SK-MEL-5 (cell line): ENCODE measurements at regions not wholly inside any gene's neighbourhood (a gene's known extent, or its start where the extent isn't known, plus 50 kb on each side); places are given as distances from the start of the nearest gene placed in this dataset.

Experiments
- DNase-seq: peaks from one replicate; pipeline ENCODE4 v3.0.0-alpha.2; 2016; ENCODE audit warnings: low read depth, low spot score
- in situ Hi-C: cut with HindIII; loops from 2 replicates; pipeline ENCODE4 v1.10.0; 2016; ENCODE audit warnings: low sequenced_read_pairs, high pct_unique_total_duplicates, low pct_unique_long_range_greater_than_20kb

DNA sequence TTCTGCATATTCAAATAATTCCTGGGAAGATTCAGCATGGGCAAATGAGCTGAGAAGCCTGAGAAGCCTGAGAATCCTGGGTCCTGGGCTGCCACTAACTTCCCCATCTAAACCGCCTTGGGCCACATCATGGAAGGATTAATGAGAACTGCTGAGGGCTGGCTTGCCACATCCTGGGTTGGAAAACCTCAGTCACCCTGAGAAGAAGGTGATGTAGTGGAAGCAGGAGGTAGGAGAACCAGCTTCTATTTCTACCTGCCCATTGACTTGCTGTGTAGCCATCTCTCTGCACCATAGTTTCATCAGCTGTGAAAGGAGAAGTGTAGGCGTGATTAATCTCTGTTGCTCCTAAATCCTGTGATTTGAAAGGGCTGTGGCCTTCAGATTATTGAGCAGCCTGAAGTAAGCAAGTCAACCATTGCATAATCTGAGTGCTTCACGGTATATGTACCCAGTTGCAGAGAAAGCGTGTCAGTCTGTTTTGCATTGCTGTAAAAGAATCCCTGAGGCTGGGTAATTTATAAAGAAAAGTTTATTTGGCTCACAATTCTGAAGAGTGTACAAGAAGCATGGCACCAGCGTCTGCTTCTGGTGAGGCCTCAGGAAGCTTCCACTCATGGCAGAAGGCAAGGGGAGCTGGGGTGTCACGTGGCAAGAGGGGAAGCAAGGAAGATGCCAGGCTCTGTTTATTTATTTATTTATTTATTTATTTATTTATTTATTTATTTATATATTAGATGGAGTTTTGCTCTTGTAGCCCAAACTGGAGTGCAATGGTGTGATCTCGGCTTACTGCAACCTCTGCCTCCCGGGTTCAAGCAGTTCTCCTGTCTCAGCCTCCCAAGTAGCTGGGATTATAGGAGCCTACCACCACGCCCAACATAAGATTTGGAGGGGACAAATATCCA is 140.9 kb upstream of the ATP6AP2 start:
- in situ Hi-C loops, result no loop called here
- DNase-seq, result no peak

DNA sequence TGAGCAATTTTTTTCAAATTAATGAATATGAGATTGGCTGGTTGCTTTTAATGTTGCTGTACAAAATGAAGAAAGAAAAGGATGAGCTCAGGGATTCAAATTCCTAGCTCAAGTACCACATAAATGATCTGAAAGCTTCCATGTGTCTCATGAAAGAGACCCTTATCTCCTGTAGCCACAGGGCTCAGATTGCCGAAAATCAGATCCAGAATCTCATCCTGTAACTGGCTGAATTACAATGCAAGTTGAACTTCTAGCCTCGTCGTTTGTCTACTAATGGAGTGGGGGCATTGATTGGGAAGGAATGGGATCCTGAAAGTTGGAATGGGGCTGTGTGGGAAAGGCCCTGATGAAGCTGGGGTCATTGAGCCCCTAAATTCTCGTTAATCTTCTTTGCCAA is 143.4 kb upstream of the ATP6AP2 start:
- in situ Hi-C loops, result no loop called here
- no peak for DNase-seq

GRCh38 chrX:40434947-40435346 is 145.8 kb upstream of the ATP6AP2 start:
- in situ Hi-C loops, result no loop called here
- no peak for DNase-seq

DNA sequence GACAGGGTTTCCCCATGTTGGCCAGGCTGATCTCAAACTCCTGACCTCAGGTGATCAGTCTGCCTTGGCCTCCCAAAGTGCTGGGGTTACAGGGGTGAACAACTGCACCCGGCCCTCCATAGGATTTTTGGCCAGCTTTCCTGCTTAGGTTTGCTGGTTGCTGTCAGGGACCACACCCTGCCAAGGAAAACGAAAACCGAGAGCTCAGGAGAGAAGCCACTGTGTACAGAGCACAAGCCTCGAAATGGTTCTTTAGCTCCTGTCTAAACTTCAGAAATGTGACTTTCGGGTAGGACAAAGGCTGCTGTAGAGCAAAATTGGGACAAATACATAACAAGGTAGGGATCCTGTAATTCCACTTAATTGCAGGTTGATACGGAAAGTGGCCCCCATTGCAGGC is 146.3 kb upstream of the ATP6AP2 start:
- in situ Hi-C loops, result no loop called here
- no peak for DNase-seq

DNA sequence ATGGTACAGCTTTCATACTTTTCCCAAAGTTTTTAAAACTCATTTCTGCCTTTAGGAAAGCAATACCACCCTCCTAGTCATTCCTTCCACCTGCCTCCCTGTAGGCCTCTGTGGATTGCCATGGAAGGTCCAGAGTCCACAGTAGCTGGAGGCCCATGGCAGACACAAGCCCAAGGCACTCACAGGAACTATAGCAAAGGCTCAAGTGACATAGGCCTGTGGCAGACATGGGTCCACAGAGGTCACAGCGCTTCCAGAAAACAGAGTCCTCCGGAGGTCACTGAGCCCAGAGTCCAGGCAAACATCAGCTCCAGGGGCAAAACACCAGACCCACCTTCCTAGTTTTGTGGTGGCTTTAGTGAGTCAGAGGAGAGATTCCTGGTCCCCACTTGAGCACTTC is 147.6 kb upstream of the ATP6AP2 start:
- in situ Hi-C loops, result no loop called here

GRCh38 chrX:40424259-40424658 is 156.5 kb upstream of the ATP6AP2 start:
- no peak for DNase-seq
- in situ Hi-C loops, result no loop called here

More for the DNA sequence above, 147.6 kb upstream of the ATP6AP2 start:
- DNase-seq, result no peak

- no peak for DNase-seq
- in situ Hi-C loops, result no loop called here
These were observed 157.5 kb upstream of the ATP6AP2 start for GRCh38 chrX:40423299-40423698.

- DNase-seq, result no peak
- in situ Hi-C loops, result no loop called here
These were observed 158.7 kb upstream of the ATP6AP2 start for GRCh38 chrX:40422021-40422420.

DNA sequence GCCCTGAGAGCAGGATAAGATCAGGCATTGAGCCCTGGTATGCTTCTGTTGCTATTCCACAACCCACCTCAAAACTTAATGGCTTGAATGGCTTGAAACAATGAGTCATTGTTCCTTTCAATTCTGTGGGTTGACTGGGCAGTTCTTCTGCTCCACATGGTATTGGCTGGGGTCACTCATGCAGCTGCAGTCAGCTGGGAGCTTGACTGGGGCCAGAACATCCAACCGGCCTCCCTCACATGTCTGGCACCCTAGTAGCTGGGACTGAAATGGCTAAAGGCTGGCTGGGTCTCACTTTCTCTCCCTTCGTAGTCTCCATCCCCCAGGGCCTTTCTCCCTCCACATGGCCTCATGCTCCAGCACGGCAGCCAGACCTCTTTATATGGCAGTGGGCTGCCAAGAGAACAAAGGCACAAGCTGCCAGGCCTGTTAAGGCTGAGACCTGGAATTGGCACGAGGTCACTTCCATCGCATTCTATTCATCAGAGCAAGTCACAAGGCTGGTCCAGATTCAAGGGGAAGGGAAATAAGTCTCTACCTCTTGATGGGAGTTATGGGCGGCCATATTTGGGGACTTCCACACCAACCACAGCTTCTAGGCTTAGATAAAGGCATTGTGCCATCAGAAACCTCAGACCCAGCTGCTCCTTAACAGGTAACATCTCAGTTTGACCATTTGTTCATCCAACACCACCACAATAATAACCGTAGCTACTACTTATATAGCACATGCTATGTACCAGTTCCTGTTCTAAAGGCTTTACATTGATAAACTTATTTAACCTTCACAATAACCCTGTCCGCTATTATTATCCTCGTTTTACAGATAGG is 159.7 kb upstream of the ATP6AP2 start:
- DNase-seq, result peak; percentile 66
- in situ Hi-C loops, result no loop called here

DNA sequence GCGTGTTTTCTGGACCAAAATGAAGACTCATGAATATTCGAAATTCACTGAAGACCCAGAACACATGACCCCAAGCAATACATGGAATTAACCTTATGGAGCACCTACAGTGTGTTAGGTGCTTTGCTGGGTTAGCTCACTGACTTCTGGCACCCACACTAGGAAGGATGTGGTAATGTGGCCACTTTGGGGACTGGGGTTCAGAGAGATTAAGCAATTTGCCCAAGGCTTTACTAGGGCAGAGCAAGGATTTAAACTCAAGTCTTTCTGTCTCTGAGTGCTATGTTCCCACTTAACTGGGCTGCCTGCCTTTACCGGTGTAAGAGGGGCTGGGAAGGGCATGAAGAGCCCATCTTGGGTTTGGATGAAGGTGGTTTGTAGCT is 162.0 kb upstream of the ATP6AP2 start:
- in situ Hi-C loops, result no loop called here
- no peak for DNase-seq

DNA sequence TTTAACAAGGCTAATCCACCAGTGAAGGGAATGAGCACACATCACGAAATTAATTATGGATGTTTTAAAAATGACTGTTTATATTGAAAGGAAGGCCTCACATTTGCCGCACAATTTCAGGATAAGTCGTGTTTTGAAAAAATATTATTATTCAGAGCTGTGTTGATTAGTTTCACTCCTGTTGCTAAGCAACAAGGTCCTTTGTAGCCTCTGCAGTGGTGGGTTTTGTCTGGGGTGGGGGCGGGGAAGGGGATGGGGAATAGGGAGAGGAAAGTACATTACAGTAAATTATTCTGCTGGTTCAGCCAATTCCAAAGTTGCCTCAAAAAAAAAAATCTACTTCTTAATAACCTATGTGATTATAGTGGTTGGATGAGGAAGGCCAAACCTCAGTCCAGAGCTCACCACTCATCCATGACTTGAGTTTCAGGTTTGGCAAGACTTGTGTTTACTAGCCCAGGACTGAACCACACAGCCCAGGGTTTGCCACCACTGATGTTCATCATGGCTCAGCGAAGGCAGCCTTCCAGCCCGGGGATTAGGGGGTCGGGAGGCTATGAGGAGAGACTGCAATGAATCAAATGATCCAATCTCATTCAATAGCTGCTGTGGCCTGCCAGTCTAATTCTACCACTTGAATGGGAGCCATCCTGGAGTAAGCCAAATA is 162.5 kb upstream of the ATP6AP2 start:
- DNase-seq, result no peak
- in situ Hi-C loops, result no loop called here

GRCh38 chrX:40415675-40416074 is 165.1 kb upstream of the ATP6AP2 start:
- no peak for DNase-seq

GRCh38 chrX:40414335-40414734 is 166.4 kb upstream of the ATP6AP2 start:
- no peak for DNase-seq
- in situ Hi-C loops, result no loop called here

More at GRCh38 chrX:40415675-40416074, 165.1 kb upstream of the ATP6AP2 start:
- in situ Hi-C loops, result no loop called here

DNA sequence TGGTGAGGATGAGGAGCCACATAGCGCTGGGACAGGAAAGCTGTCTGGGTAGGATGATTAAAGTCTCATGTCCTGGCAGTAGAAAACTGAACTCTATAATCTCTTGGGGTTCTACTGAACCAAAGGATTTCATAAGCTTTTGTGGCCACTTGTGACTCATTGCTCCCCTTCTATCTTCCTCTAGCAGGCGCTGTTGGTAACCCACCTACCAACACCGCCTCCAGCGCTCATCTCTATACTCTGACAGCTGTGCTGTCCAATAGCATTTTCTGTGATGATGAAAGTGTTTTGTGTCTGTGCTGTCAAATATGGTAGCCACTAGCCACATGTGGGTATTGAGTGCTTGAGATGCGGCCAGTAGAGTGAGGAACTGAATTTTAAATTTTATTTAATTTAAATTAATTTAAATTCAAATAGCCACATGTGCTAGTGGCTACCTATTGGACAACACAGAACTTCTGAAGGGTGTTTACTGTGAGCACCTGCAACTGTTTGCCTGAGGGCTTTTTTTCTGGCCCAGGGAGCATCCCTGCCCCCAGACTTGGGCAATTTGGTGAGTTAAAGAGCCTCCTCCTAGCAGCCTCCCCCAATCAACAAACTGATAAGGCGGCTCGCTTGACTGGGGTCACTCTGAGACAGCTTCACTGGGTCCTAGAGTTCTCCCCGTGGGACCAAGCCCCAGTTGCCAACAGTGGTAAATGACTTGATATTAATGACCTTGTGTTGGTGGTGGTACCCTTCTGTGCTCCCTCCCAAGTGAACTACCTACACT is 169.2 kb upstream of the ATP6AP2 start:
- DNase-seq, result peak; percentile 35
- in situ Hi-C loops, result no loop called here

DNA sequence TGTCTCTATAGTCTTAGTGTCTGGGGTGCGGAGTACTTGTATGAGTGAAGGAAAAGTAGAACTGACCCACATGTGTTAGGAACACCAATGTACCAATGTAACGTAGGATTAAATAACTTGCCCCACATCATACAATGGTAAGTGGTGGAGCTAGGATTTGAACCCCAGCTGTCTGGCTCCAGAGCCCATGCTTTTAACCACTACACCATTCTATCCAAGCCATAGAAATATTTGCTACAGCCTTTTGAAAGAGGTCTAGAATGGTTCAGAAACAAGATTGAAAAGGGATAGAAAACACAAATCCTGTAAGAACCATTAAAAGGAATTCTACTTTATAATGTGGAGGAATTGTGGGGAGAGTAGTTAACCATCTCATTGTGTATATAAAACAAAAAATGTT is 169.9 kb upstream of the ATP6AP2 start:
- in situ Hi-C loops, result no loop called here

GRCh38 chrX:40406330-40406859 is 174.4 kb upstream of the ATP6AP2 start:
- in situ Hi-C loops, result no loop called here

More for the DNA sequence above, 169.9 kb upstream of the ATP6AP2 start:
- no peak for DNase-seq

GRCh38 chrX:40405399-40405798 is 175.4 kb upstream of the ATP6AP2 start:
- DNase-seq, result no peak
- in situ Hi-C loops, result no loop called here

More at GRCh38 chrX:40406330-40406859, 174.4 kb upstream of the ATP6AP2 start:
- DNase-seq, result no peak
